Hepatic stellate cell (primary cell): ENCODE measurements at regions not wholly inside any gene's neighbourhood (a gene's known extent, or its start where the extent isn't known, plus 50 kb on each side); places are given as distances from the start of the nearest gene placed in this dataset.
"Not testable (repeated sequence)": the region's sequence is repeated elsewhere in the genome, so short reads cannot be mapped to it uniquely, and the experiment has no call there.

Source experiments
- DNase-seq: peaks from one replicate; pipeline ENCODE4 v3.0.0; 2011; ENCODE audit warnings: low spot score

GRCh38 chr10:52540479-52540984 is 226.5 kb downstream of the DKK1 start:
- no peak for DNase-seq

GRCh38 chr10:52541006-52541473 is 227.0 kb downstream of the DKK1 start:
- DNase-seq = no peak

GRCh38 chr10:52542906-52543305 is 228.8 kb downstream of the DKK1 start:
- DNase-seq = no peak

GRCh38 chr10:52551046-52551445 is 221.5 kb downstream of the MBL2 start:
- no peak for DNase-seq

GRCh38 chr10:52558090-52558489 is 214.5 kb downstream of the MBL2 start:
- DNase-seq = no peak

- DNase-seq = no peak
These were observed 211.3 kb downstream of the MBL2 start for GRCh38 chr10:52561322-52561721.

GRCh38 chr10:52563360-52563759 is 209.2 kb downstream of the MBL2 start:
- DNase-seq = no peak

- peak; percentile 12 for DNase-seq
These were observed 205.9 kb downstream of the MBL2 start for GRCh38 chr10:52566471-52567246.

GRCh38 chr10:52567247-52567580 is 205.4 kb downstream of the MBL2 start:
- no peak for DNase-seq

- DNase-seq = no peak
These were observed 204.3 kb downstream of the MBL2 start for GRCh38 chr10:52568309-52568708.

- DNase-seq = no peak
These were observed 202.1 kb downstream of the MBL2 start for GRCh38 chr10:52570490-52570889.

GRCh38 chr10:52571018-52571417 is 201.6 kb downstream of the MBL2 start:
- no peak for DNase-seq

- DNase-seq = no peak
These were observed 200.9 kb downstream of the MBL2 start for GRCh38 chr10:52571516-52572182.

- no peak for DNase-seq
These were observed 199.2 kb downstream of the MBL2 start for GRCh38 chr10:52573347-52573746.

- DNase-seq = no peak
These were observed 197.9 kb downstream of the MBL2 start for GRCh38 chr10:52574697-52575096.

GRCh38 chr10:52577047-52577446 is 195.5 kb downstream of the MBL2 start:
- no peak for DNase-seq

- peak; percentile 22 for DNase-seq
These were observed 193.6 kb downstream of the MBL2 start for GRCh38 chr10:52578871-52579405.

- DNase-seq = not testable (repeated sequence)
These were observed 190.9 kb downstream of the MBL2 start for GRCh38 chr10:52581636-52582035.

GRCh38 chr10:52583336-52583735 is 189.2 kb downstream of the MBL2 start:
- no peak for DNase-seq

GRCh38 chr10:52586710-52587109 is 185.9 kb downstream of the MBL2 start:
- DNase-seq = no peak

- DNase-seq = no peak
These were observed 175.3 kb downstream of the MBL2 start for GRCh38 chr10:52597189-52597863.

- DNase-seq = no peak
These were observed 173.6 kb downstream of the MBL2 start for GRCh38 chr10:52598936-52599335.
